ENCODE measurements at regions not wholly inside any gene's neighbourhood (a gene's known extent, or its start where the extent isn't known, plus 50 kb on each side); places are given as distances from the start of the nearest gene placed in this dataset.
"Not testable (repeated sequence)": the region's sequence is repeated elsewhere in the genome, so short reads cannot be mapped to it uniquely, and the experiment has no call there.

DNA sequence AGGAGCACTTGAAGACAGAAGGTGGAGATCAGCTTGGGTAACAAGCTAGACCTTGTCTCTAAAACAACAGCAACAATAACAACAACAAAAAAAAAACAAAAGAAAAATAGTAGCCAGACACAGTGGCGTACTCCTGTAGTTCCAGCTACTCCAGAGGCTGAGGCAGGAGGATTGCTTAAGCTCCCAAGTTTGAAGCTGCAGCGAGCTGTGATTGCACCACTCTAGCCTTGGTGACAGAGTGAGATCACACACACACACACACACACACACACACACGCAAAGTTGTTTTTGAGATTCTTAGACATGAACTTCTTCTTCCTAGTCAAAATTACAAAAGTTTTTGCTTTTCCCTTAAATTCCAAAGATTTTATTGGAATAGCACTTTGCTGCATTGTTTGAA lies 93.0 kb upstream of the IGSF10 start:
- DNase-seq (ENCODE audit: low spot score): no peak

DNA sequence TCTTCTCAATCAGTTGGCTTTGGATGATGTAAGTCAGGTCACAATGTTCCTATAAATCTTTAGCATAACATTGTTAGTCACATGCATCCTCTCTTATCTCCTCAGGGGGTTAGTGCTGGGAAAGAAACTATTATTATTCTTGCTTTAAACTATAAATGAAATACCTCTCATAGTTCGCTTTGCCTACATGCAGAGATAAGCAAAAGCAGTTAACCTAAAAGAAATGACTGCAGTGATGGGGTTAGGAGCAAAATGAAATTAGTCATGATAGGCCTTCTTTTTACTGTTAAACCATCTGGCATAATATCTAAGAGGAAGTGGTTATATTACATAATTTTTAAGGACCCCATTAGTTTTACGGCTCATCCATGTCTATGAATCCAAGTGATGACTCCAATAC lies 91.7 kb upstream of the IGSF10 start:
- no peak for DNase-seq (ENCODE audit: low spot score)

DNA sequence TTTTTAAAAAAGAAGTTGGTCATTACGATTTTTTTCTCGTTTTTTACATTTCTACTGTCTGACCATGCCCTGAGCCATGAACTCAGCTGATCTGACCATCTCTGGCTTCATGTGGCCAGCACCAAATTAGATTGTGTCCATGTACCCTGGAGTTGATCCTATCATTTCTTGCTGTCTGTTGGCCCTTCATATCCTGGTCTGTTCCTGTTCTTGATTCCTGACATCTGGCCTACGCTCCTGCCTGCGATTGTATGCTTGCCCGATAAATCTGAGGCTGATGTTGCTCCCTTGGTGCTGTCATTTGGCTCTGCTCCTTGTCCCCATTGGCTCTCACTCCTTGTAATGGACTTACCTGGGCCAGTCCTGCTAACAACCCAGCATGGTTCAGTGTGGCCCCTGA lies 89.8 kb upstream of the IGSF10 start:
- DNase-seq (ENCODE audit: low spot score): no peak

GRCh38 chr3:151550025-151550618 lies 89.3 kb upstream of the IGSF10 start:
- no peak for DNase-seq (ENCODE audit: low spot score)

GRCh38 chr3:151548195-151548594 lies 87.3 kb upstream of the IGSF10 start:
- no peak for DNase-seq (ENCODE audit: low spot score)

DNA sequence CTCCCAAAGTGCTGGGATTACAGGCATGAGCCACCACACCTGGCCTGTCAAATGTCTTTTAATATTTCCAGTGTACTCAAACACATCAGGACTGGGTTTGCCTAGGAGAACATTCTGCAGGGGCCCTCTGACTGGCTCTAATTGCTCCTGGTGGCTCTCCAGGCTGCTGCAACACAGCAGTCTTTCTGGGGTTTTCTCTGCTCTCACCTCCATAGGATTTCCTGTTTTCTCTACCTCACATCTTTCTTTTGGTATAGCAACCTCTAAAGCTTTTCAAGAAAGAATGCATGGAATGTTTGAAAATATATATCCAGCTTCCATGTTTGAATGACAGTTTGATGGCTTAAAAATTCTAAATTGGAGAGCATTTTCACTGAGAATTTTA lies 83.3 kb upstream of the IGSF10 start:
- DNase-seq (ENCODE audit: low spot score): no peak

GRCh38 chr3:151541178-151541577 lies 80.3 kb upstream of the IGSF10 start:
- no peak for DNase-seq (ENCODE audit: low spot score)

DNA sequence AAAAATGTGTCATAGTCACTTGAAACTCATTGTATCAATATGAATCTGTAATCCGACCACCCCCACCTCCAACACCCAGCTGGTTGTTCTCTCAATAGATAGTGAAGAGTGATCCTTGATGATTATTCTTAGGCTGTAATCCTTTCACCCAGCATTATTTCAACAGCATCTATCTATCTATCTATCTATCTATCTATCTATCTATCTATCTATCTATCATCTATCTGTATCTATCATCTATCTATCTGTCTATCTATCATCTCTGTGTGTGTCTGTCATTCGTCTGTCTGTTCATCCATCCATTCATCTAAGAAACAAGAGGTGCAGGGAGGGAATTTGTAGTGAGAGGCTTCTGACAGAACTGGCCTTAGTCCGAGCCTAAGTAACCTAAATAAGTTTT lies 78.7 kb upstream of the IGSF10 start:
- DNase-seq (ENCODE audit: low spot score): no peak

DNA sequence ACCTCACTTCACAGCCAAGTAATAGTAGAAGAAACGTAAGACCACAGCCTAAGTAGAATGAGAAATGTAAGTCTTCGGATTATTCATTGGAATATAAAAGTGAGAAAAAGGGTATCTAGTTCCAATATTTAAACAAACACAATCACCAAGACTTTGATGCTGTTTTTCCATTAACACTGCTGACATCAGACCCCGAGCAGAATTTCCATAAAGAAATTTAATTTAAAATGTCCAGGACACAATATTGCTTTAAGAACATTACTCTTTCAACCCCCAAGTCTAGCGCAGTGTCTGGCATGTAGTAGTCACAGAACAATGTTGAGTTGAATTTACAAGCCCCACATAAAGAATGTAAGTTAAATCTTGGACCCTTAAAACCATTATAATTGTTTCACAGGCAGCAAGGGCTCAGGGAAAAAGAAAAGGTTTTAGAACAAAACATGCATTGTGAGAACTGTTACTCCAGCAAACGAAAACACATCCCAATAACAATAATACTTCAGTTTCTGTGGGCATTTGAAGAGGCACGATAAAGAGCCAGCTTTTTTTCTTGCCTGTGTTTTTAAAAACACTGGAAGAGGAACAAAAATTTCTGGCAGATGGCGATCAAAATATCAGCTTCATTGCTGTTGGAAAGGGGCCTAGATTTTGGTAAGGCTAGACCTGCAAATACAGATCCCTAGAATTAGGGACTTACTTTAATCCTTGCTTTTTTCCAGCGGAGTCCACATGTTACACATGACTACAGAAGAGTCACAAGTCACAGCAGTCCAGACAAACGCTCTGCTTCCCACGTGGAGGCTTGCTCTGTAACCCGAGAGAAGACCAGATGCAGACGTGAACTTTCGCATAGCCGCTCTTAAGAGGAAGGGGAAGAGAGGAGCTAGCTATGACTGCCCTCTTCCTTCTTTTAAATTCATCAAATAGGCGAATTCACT lies 77.9 kb upstream of the IGSF10 start:
- DNase-seq (ENCODE audit: low spot score): peak; percentile 49

DNA sequence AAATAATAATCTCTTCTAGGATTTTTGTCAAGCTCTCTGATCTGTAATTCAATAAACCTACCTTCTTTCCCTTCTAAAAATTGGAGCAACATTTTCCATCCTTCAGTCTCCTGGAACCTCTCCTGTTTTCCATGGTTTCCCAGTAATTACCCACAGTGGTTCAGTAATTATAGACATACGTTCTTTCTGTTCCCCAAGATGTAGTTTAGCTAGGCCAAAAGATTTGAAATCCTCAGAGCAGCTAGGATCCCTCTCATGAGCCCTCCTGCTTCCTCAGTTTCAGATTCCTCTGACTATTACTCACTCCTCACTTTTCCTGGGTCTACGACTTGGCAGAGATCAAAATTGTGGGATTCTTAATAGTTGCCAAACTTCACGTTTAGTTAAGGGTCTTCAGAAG lies 76.9 kb upstream of the IGSF10 start:
- DNase-seq (ENCODE audit: low spot score): no peak

DNA sequence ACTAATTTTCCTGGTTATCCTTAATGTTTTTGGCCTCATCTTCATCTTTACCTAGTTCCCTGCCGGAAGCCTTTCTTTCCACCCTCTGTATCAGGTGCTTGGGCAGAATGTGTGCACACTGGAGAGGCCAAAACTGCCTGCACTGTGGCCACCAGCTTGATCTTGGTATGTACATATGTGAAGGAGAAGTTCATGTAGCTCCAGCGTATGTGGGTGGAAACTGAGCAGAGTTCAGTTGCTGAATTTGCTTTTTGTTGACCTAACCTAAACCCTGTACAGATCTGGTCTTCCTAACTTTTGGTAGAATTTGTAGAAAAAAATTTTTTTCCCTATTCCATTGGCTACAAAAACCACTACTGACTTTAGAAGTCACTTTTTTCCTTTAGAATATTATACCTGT lies 65.9 kb upstream of the IGSF10 start:
- no peak for DNase-seq (ENCODE audit: low spot score)

DNA sequence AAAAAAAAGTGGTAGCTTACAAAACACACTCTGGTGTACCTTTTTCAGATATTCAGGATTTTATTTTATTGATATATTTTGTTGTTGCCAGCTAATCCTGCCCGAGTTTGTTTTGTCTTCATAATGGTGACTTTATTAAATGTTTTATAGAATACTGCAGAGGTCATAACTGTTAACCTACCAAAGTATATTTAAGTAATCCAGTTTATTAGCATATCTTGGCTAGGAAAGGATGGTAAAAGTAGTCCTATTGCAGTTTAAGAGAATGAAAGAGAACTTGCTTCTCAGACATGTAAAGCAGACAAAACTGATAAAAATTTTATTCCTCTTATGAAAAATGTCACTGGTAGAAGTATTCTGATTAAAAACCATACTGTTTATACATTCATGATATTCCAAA lies 59.2 kb upstream of the IGSF10 start:
- DNase-seq (ENCODE audit: low spot score): no peak

- not testable (repeated sequence) for DNase-seq (ENCODE audit: low spot score)
These were observed 50.6 kb upstream of the IGSF10 start for GRCh38 chr3:151511433-151511832.

All from globus pallidus (tissue), 1 donor.